WTC11 (cell line): ENCODE measurements at regions not wholly inside any gene's neighbourhood (a gene's known extent, or its start where the extent isn't known, plus 50 kb on each side); places are given as distances from the start of the nearest gene placed in this dataset.

Experiments used
- ATAC-seq: fragments of 200-7000 bp; cut with Tn5 transposase; 2 replicates; pipeline ENCODE4 v1.10.0; 2021; ENCODE audit warnings: mild to moderate bottlenecking, moderate library complexity
- CTCF ChIA-PET: fragments of 300-600 bp; sonication (Branson Sonifier 250); formaldehyde crosslinking; loops from one replicate; lab custom pipeline; 2021; ENCODE audit warnings: antibody characterized with exemption; lab: Charles Lee
- POLR2A ChIA-PET: fragments of 350-600 bp; sonication (Branson Sonifier 250); formaldehyde crosslinking; loops from one replicate; lab custom pipeline; 2021; ENCODE audit warnings: antibody characterized with exemption; lab: Charles Lee
- DNase-seq: peaks from one replicate; pipeline ENCODE4 v3.0.0; 2021; ENCODE audit warnings: low spot score
- H3K27ac Mint-ChIP-seq: 2 replicates; pipeline ENCODE4 v1.8.0; 2021; ENCODE audit warnings: mixed read lengths
- H3K27me3 Mint-ChIP-seq: 2 replicates; pipeline ENCODE4 v1.8.0; 2021; ENCODE audit warnings: low read depth, mild to moderate bottlenecking, moderate library complexity, mixed read lengths
- H3K36me3 Mint-ChIP-seq: 2 replicates; pipeline ENCODE4 v1.8.0; 2021; ENCODE audit warnings: mixed read lengths
- H3K4me1 Mint-ChIP-seq: 2 replicates; pipeline ENCODE4 v1.8.0; 2022; ENCODE audit warnings: mixed read lengths
- H3K4me3 Mint-ChIP-seq: 2 replicates; pipeline ENCODE4 v1.8.0; 2021; ENCODE audit warnings: mild to moderate bottlenecking, moderate library complexity, mixed read lengths
- H3K9me3 Mint-ChIP-seq: 2 replicates; pipeline ENCODE4 v1.8.0; 2021; ENCODE audit warnings: mixed read lengths
- ARID4B ChIP-seq: sonication (generic); formaldehyde crosslinking; IDR thresholded peaks from 2 replicates; pipeline ENCODE4 v1.8.0; 2023; ENCODE audit warnings: missing genetic modification reagents, mild to moderate bottlenecking, borderline replicate concordance
- ATF2 ChIP-seq: sonication (generic); formaldehyde crosslinking; IDR thresholded peaks from 2 replicates; pipeline ENCODE4 v1.8.1; 2022; ENCODE audit warnings: low read depth, missing genetic modification reagents, borderline replicate concordance
- ATF3 ChIP-seq: sonication (generic); formaldehyde crosslinking; conservative IDR thresholded peaks from 2 replicates; pipeline ENCODE4 v1.8.1; 2022; ENCODE audit warnings: mild to moderate bottlenecking, missing genetic modification reagents
- CREB1 ChIP-seq: sonication (generic); formaldehyde crosslinking; IDR thresholded peaks from 2 replicates; pipeline ENCODE4 v1.8.0; 2023; ENCODE audit warnings: mild to moderate bottlenecking, missing genetic modification reagents
- ELF4 ChIP-seq: sonication (generic); formaldehyde crosslinking; IDR thresholded peaks from 2 replicates; pipeline ENCODE4 v1.8.1; 2022; ENCODE audit warnings: low read depth, mild to moderate bottlenecking, moderate library complexity, missing genetic modification reagents
- GABPB1 ChIP-seq: sonication (generic); formaldehyde crosslinking; IDR thresholded peaks from 2 replicates; pipeline ENCODE4 v1.8.1; 2023; ENCODE audit warnings: mild to moderate bottlenecking, missing genetic modification reagents
- GTF2I ChIP-seq: fragments of 250-450 bp; sonication (Bioruptor Pico); conservative IDR thresholded peaks from 2 replicates; pipeline ENCODE4 v1.4.0; 2021; ENCODE audit warnings: mild to moderate bottlenecking
- JAZF1 ChIP-seq: fragments of 250-450 bp; sonication (Bioruptor Pico); IDR thresholded peaks from 2 replicates; pipeline ENCODE4 v1.9.0; 2021; ENCODE audit warnings: moderate library complexity, mild to moderate bottlenecking, inconsistent platforms
- JUN ChIP-seq: sonication (generic); formaldehyde crosslinking; IDR thresholded peaks from 2 replicates; pipeline ENCODE4 v1.8.0; 2023; ENCODE audit warnings: mild to moderate bottlenecking, missing genetic modification reagents
- NR1H2 ChIP-seq: sonication (generic); formaldehyde crosslinking; IDR thresholded peaks from 2 replicates; pipeline ENCODE4 v1.9.0; 2021; ENCODE audit warnings: mild to moderate bottlenecking, moderate library complexity, missing genetic modification reagents
- PREB ChIP-seq: sonication (generic); formaldehyde crosslinking; IDR thresholded peaks from 2 replicates; pipeline ENCODE4 v1.8.1; 2022; ENCODE audit warnings: mild to moderate bottlenecking, missing genetic modification reagents, moderate library complexity, borderline replicate concordance
- SOX15 ChIP-seq: fragments of 250-450 bp; sonication (Bioruptor Pico); IDR thresholded peaks from 2 replicates; pipeline ENCODE4 v1.9.0; 2021; ENCODE audit warnings: mild to moderate bottlenecking
- SP1 ChIP-seq: sonication (generic); formaldehyde crosslinking; conservative IDR thresholded peaks from 2 replicates; pipeline ENCODE4 v1.8.1; 2022; ENCODE audit warnings: missing genetic modification reagents
- TCF7 ChIP-seq: sonication (generic); formaldehyde crosslinking; IDR thresholded peaks from 2 replicates; pipeline ENCODE4 v1.8.0; 2022; ENCODE audit warnings: mild to moderate bottlenecking, low read depth, missing genetic modification reagents, moderate library complexity
- TEAD1 ChIP-seq: sonication (generic); formaldehyde crosslinking; IDR thresholded peaks from 2 replicates; pipeline ENCODE4 v1.8.0; 2022; ENCODE audit warnings: mild to moderate bottlenecking, missing genetic modification reagents
- TEAD4 ChIP-seq: sonication (generic); formaldehyde crosslinking; IDR thresholded peaks from 2 replicates; pipeline ENCODE4 v1.8.0; 2022; ENCODE audit warnings: mild to moderate bottlenecking, missing genetic modification reagents
- USF1 ChIP-seq: sonication (generic); formaldehyde crosslinking; IDR thresholded peaks from 2 replicates; pipeline ENCODE4 v1.8.0; 2022; ENCODE audit warnings: mild to moderate bottlenecking, missing genetic modification reagents
- USF2 ChIP-seq: sonication (generic); formaldehyde crosslinking; IDR thresholded peaks from 2 replicates; pipeline ENCODE4 v1.8.1; 2023; ENCODE audit warnings: mild to moderate bottlenecking, missing genetic modification reagents, moderate library complexity
- ZMAT4 ChIP-seq: fragments of 250-450 bp; sonication (Bioruptor Pico); IDR thresholded peaks from 2 replicates; pipeline ENCODE4 v1.9.0; 2021; ENCODE audit warnings: mild to moderate bottlenecking
- ZNF121 ChIP-seq: sonication (generic); formaldehyde crosslinking; IDR thresholded peaks from 2 replicates; pipeline ENCODE4 v1.8.0; 2023; ENCODE audit warnings: missing genetic modification reagents
- ZNF263 ChIP-seq: sonication (generic); formaldehyde crosslinking; IDR thresholded peaks from 2 replicates; pipeline ENCODE4 v1.8.1; 2022; ENCODE audit warnings: low read depth, mild to moderate bottlenecking, moderate library complexity, missing genetic modification reagents
- ZNF425 ChIP-seq: fragments of 250-450 bp; sonication (Bioruptor Pico); conservative IDR thresholded peaks from 2 replicates; pipeline ENCODE4 v1.9.0; 2021; ENCODE audit warnings: mild to moderate bottlenecking

GRCh38 chr5:87909382-87909781 lies 359.3 kb downstream of the TMEM161B start (continued):
- TF ChIP-seq USF1 (CRISPR knock-in tag) = no peak
- TF ChIP-seq ATF3 (CRISPR knock-in tag) = no peak
- TF ChIP-seq ARID4B (CRISPR knock-in tag) = no peak
- no peak for TF ChIP-seq GTF2I
- TF ChIP-seq ZNF425 (CRISPR knock-in tag) = no peak
- TF ChIP-seq TEAD4 (CRISPR knock-in tag) = no peak
- no peak for TF ChIP-seq NR1H2 (CRISPR knock-in tag)
- TF ChIP-seq SP1 (CRISPR knock-in tag) = no peak
- no peak for TF ChIP-seq ZNF263 (CRISPR knock-in tag)
- TF ChIP-seq ATF2 = no peak
- no peak for TF ChIP-seq ELF4

GRCh38 chr5:87906962-87907361 lies 361.7 kb downstream of the TMEM161B start:
- ChIA-PET CTCF (no interaction called here), POLR2A (no interaction called here)
- Mint-ChIP-seq H3K36me3 (no peaks in the 10 kb centered on the region), H3K4me1 (peaks cover 16% of the 10 kb centered on the region), H3K4me3 (no peak overlapping the region), H3K27ac (no peak overlapping the region), H3K27me3 (no peaks in the 10 kb centered on the region), H3K9me3 (no peaks in the 10 kb centered on the region)
- DNase-seq (no peak), ATAC-seq (no peak)
- TF ChIP-seq ZNF121 (no peak), TCF7 (CRISPR knock-in tag) (no peak), ZMAT4 (CRISPR knock-in tag) (no peak), JAZF1 (CRISPR knock-in tag) (no peak), PREB (CRISPR knock-in tag) (no peak), JUN (CRISPR knock-in tag) (no peak), ZNF263 (CRISPR knock-in tag) (no peak), GABPB1 (CRISPR knock-in tag) (no peak), USF2 (CRISPR knock-in tag) (no peak), CREB1 (CRISPR knock-in tag) (no peak), TEAD1 (CRISPR knock-in tag) (no peak), SOX15 (no peak)
